HG03439 (cell line): ENCODE measurements at regions not wholly inside any gene's neighbourhood (a gene's known extent, or its start where the extent isn't known, plus 50 kb on each side); places are given as distances from the start of the nearest gene placed in this dataset.
"Not testable (repeated sequence)": the region's sequence is repeated elsewhere in the genome, so short reads cannot be mapped to it uniquely, and the experiment has no call there.

Experiments
- ATAC-seq: cut with Tn5 transposase; IDR thresholded peaks from one replicate; pipeline ENCODE4 v1.9.1; 2021; ENCODE audit warnings: mild to moderate bottlenecking, moderate library complexity; ENCODE audit not compliant: unreplicated experiment

GRCh38 chr10:10014846-10015245 is 1002.8 kb upstream of the CELF2 start:
- no peak for ATAC-seq

GRCh38 chr10:10017716-10018115 is 1000.0 kb upstream of the CELF2 start:
- no peak for ATAC-seq

GRCh38 chr10:10020945-10021344 is 996.7 kb upstream of the CELF2 start:
- no peak for ATAC-seq

GRCh38 chr10:10032991-10033390 is 984.7 kb upstream of the CELF2 start:
- ATAC-seq: no peak

- ATAC-seq: no peak
These were observed 979.3 kb upstream of the CELF2 start for GRCh38 chr10:10038348-10038747.

GRCh38 chr10:10039595-10039994 is 978.1 kb upstream of the CELF2 start:
- ATAC-seq: no peak

GRCh38 chr10:10043083-10043482 is 974.6 kb upstream of the CELF2 start:
- no peak for ATAC-seq

GRCh38 chr10:10044922-10045764 is 972.5 kb upstream of the CELF2 start:
- ATAC-seq: peak; percentile 68

GRCh38 chr10:10045765-10046028 is 972.0 kb upstream of the CELF2 start:
- peak; percentile 35 for ATAC-seq

- ATAC-seq: no peak
These were observed 970.2 kb upstream of the CELF2 start for GRCh38 chr10:10047426-10047825.

GRCh38 chr10:10053051-10053450 is 964.6 kb upstream of the CELF2 start:
- no peak for ATAC-seq

GRCh38 chr10:10054466-10054865 is 963.2 kb upstream of the CELF2 start:
- no peak for ATAC-seq

GRCh38 chr10:10055656-10056442 is 961.8 kb upstream of the CELF2 start:
- ATAC-seq: no peak

GRCh38 chr10:10056961-10057360 is 960.7 kb upstream of the CELF2 start:
- no peak for ATAC-seq

GRCh38 chr10:10067644-10068043 is 950.0 kb upstream of the CELF2 start:
- ATAC-seq: no peak

GRCh38 chr10:10074847-10075246 is 942.8 kb upstream of the CELF2 start:
- ATAC-seq: not testable (repeated sequence)

GRCh38 chr10:10078446-10078845 is 939.2 kb upstream of the CELF2 start:
- no peak for ATAC-seq

GRCh38 chr10:10092581-10092980 is 925.1 kb upstream of the CELF2 start:
- ATAC-seq: no peak

- no peak for ATAC-seq
These were observed 924.7 kb upstream of the CELF2 start for GRCh38 chr10:10093021-10093420.

- no peak for ATAC-seq
These were observed 923.0 kb upstream of the CELF2 start for GRCh38 chr10:10094691-10095090.

- ATAC-seq: no peak
These were observed 921.4 kb upstream of the CELF2 start for GRCh38 chr10:10096296-10096695.

GRCh38 chr10:10096898-10097297 is 920.8 kb upstream of the CELF2 start:
- ATAC-seq: no peak
